PC-9 (cell line): ENCODE measurements at regions not wholly inside any gene's neighbourhood (a gene's known extent, or its start where the extent isn't known, plus 50 kb on each side); places are given as distances from the start of the nearest gene placed in this dataset.

Experiments used
- BruUV-seq: library from RNA; stranded (reverse); fragments of 400-500 nt; replicated peaks from 2 replicates; lab custom pipeline; 2021; lab: Mats Ljungman, UMichigan
- CTCF ChIA-PET: fragments of 300-600 bp; sonication (Branson Sonifier 250); formaldehyde crosslinking; loops from one replicate; lab custom pipeline; 2022; ENCODE audit warnings: antibody characterized with exemption; lab: Charles Lee
- POLR2A ChIA-PET: fragments of 300-600 bp; sonication (Branson Sonifier 250); formaldehyde crosslinking; loops from one replicate; lab custom pipeline; 2022; ENCODE audit warnings: antibody characterized with exemption; ENCODE audit not compliant: unreplicated experiment; lab: Charles Lee
- DNase-seq, 2 experiments: peaks; one replicate each; pipeline versions ENCODE4 v3.0.0 to v3.0.0-alpha.2; 2015 to 2022; ENCODE audit warnings: mixed read lengths in 1 of 2
- H2AFZ ChIP-seq: fragments of 200-600 bp; sonication (generic); 2 replicates; pipeline ENCODE4 v1.8.1; 2017; ENCODE audit warnings: antibody characterized with exemption
- H3F3A ChIP-seq: fragments of 200-600 bp; sonication (generic); 2 replicates; pipeline ENCODE4 v1.8.1; 2017; ENCODE audit warnings: antibody characterized with exemption, mild to moderate bottlenecking, low read depth; ENCODE audit not compliant: insufficient read depth
- H3K27ac ChIP-seq: fragments of 200-600 bp; sonication (generic); 2 replicates; pipeline ENCODE4 v1.6.1; 2016; ENCODE audit warnings: mixed run types
- H3K27me3 ChIP-seq: fragments of 200-600 bp; sonication (generic); 2 replicates; pipeline ENCODE4 v1.6.1; 2016; ENCODE audit warnings: low read depth, mixed run types; ENCODE audit not compliant: insufficient read depth
- H3K36me3 ChIP-seq: fragments of 200-600 bp; sonication (generic); 2 replicates; pipeline ENCODE4 v1.6.1; 2016; ENCODE audit warnings: low read depth, mixed run types
- H3K4me1 ChIP-seq: fragments of 200-600 bp; sonication (generic); replicated peaks from 2 replicates; pipeline ENCODE4 v1.6.1; 2016; ENCODE audit warnings: mixed run types; ENCODE audit not compliant: insufficient read depth
- H3K4me2 ChIP-seq: fragments of 200-600 bp; sonication (generic); 2 replicates; pipeline ENCODE4 v1.6.1; 2017; ENCODE audit warnings: mixed run types
- H3K4me3 ChIP-seq: fragments of 200-600 bp; sonication (generic); 2 replicates; pipeline ENCODE4 v1.6.1; 2016; ENCODE audit warnings: mixed run types
- H3K79me2 ChIP-seq: fragments of 200-600 bp; sonication (generic); 2 replicates; pipeline ENCODE4 v1.6.1; 2017; ENCODE audit warnings: low read depth, mixed run types
- H3K9me2 ChIP-seq: fragments of 200-600 bp; sonication (generic); 2 replicates; pipeline ENCODE4 v1.8.1; 2017; ENCODE audit warnings: mild to moderate bottlenecking; ENCODE audit not compliant: insufficient read depth
- H3K9me3 ChIP-seq: fragments of 200-600 bp; sonication (generic); 2 replicates; pipeline ENCODE4 v1.8.1; 2016; ENCODE audit warnings: low read depth; ENCODE audit not compliant: insufficient read depth
- H4K20me1 ChIP-seq: fragments of 200-600 bp; sonication (generic); 2 replicates; pipeline ENCODE4 v1.8.1; 2017; ENCODE audit not compliant: insufficient read depth
- CTCF ChIP-seq: fragments of 200-600 bp; sonication (generic); conservative IDR thresholded peaks from 2 replicates; pipeline ENCODE4 v1.6.1; 2017; ENCODE audit warnings: mixed run types, antibody characterized with exemption, mild to moderate bottlenecking, moderate library complexity
- EZH2 ChIP-seq: fragments of 200-600 bp; sonication (generic); IDR thresholded peaks from 2 replicates; pipeline ENCODE4 v1.8.0; 2017; ENCODE audit warnings: antibody characterized with exemption, low read depth
- intact Hi-C: fragments of 100-400 bp; cut with micrococcal nuclease; formaldehyde crosslinking; loops from one replicate; pipeline ENCODE4 v1.10.0; 2022; ENCODE audit not compliant: unreplicated experiment

- no TSS peak for BruUV-seq
- intact Hi-C loops, result no loop called here
- Histone ChIP-seq H3K4me2 (no peak overlapping the region), H4K20me1 (peaks cover 4% of the 10 kb centered on the region; the same call in 1 of the 2 replicates), H2AFZ (no peak overlapping the region), H3F3A (no peaks in the 10 kb centered on the region), H3K27me3 (peaks cover 55% of the 10 kb centered on the region), H3K36me3 (no peaks in the 10 kb centered on the region), H3K9me2 (no peaks in the 10 kb centered on the region), H3K4me1 (no peaks in the 10 kb centered on the region), H3K4me3 (no peak overlapping the region), H3K9me3 (no peaks in the 10 kb centered on the region), H3K27ac (no peak overlapping the region), H3K79me2 (no peaks in the 10 kb centered on the region)
- no peak for DNase-seq
- CTCF ChIA-PET, result no interaction called here
- POLR2A ChIA-PET, result no interaction called here
- no peak for TF ChIP-seq CTCF
- no peak for TF ChIP-seq EZH2
Observed at GRCh38 chr3:10762116-10762515, 53.9 kb upstream of the SLC6A11 start.

GRCh38 chr3:10762611-10763247 is 53.3 kb upstream of the SLC6A11 start:
- POLR2A ChIA-PET, result no interaction called here
- no peaks in the 10 kb centered on the region for H3K9me2 ChIP-seq

GRCh38 chr3:10763248-10763620 is 52.8 kb upstream of the SLC6A11 start:
- Histone ChIP-seq H3K27ac (no peak overlapping the region), H3K4me1 (no peaks in the 10 kb centered on the region), H3K27me3 (peaks cover 66% of the 10 kb centered on the region), H3K36me3 (no peaks in the 10 kb centered on the region), H2AFZ (no peak overlapping the region), H3K79me2 (no peaks in the 10 kb centered on the region), H4K20me1 (peaks cover 4% of the 10 kb centered on the region; the same call in 1 of the 2 replicates), H3F3A (no peaks in the 10 kb centered on the region), H3K4me2 (no peak overlapping the region), H3K9me3 (no peaks in the 10 kb centered on the region), H3K9me2 (no peaks in the 10 kb centered on the region), H3K4me3 (no peak overlapping the region)
- CTCF ChIA-PET, result no interaction called here
- TF ChIP-seq EZH2 (no peak), CTCF (no peak)
- no peak for DNase-seq
- intact Hi-C loops, result no loop called here
- BruUV-seq, result no TSS peak
- POLR2A ChIA-PET, result no interaction called here

More at GRCh38 chr3:10762611-10763247, 53.3 kb upstream of the SLC6A11 start:
- Histone ChIP-seq H3K79me2 (no peaks in the 10 kb centered on the region), H3F3A (no peaks in the 10 kb centered on the region), H3K9me3 (no peaks in the 10 kb centered on the region), H2AFZ (no peak overlapping the region), H3K27ac (no peak overlapping the region), H3K4me1 (no peaks in the 10 kb centered on the region), H3K4me3 (no peak overlapping the region), H3K27me3 (peaks cover 60% of the 10 kb centered on the region), H3K36me3 (no peaks in the 10 kb centered on the region), H3K4me2 (no peak overlapping the region), H4K20me1 (peaks cover 4% of the 10 kb centered on the region; the same call in 1 of the 2 replicates)
- no TSS peak for BruUV-seq
- CTCF ChIA-PET, result no interaction called here
- DNase-seq, result no peak
- intact Hi-C loops, result no loop called here
- TF ChIP-seq EZH2 (no peak), CTCF (no peak)
